ENCODE measurements at regions not wholly inside any gene's neighbourhood (a gene's known extent, or its start where the extent isn't known, plus 50 kb on each side); places are given as distances from the start of the nearest gene placed in this dataset.

DNA sequence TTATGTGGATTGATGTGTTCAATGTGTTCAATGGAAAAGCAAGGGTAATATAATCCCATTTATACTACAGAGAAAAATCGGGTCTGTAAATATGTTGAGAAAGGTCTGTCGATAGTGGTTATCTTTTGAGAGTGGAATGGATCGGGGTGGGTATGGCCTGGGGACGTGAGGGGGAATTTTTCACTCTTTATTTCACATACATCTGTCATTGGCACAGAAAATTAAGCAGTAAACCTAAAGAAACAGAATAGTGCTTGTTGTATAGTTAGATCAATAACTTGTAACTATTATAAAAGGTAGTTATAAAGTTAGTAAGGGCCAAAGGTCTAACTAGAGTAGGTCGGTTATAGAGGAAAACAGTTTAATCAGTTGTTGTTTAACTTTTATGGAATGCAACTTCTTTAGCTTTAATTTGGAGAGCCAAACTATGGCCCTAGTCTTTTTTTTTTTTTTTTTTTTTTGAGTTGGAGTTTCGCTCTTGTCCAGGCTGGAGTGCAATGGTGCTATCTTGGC, 66.1 kb upstream of the ABL1 start:
- no peak for DNase-seq
- Histone ChIP-seq H3K4me3 (no peak overlapping the region), H3K27ac (no peak overlapping the region), H3K4me1 (peaks cover 0 to 61% (median 34%) of the 10 kb centered on the region in 4 donors), H3K27me3 (no peaks in the 10 kb centered on the region), H3K9me3 (no peaks in the 10 kb centered on the region), H3K36me3 (no peaks in the 10 kb centered on the region)
- WGBS, 2 donors: 18 to 61% methylated on average over 6 of the region's 6 CpGs
- intact Hi-C loops (cut with DNase I): loop anchor here (5.0 to 10.0 kb wide), 2 partner anchors 168 to 276 kb away; partner anchors contain the start of gene FIBCD1
- TF ChIP-seq, protein P1, sequence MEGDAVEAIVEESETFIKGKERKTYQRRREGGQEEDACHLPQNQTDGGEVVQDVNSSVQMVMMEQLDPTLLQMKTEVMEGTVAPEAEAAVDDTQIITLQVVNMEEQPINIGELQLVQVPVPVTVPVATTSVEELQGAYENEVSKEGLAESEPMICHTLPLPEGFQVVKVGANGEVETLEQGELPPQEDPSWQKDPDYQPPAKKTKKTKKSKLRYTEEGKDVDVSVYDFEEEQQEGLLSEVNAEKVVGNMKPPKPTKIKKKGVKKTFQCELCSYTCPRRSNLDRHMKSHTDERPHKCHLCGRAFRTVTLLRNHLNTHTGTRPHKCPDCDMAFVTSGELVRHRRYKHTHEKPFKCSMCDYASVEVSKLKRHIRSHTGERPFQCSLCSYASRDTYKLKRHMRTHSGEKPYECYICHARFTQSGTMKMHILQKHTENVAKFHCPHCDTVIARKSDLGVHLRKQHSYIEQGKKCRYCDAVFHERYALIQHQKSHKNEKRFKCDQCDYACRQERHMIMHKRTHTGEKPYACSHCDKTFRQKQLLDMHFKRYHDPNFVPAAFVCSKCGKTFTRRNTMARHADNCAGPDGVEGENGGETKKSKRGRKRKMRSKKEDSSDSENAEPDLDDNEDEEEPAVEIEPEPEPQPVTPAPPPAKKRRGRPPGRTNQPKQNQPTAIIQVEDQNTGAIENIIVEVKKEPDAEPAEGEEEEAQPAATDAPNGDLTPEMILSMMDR (IDR thresholded peaks at IDR 0.05): no peak
- TF ChIP-seq POLR2A (IDR thresholded peaks at IDR 0.05): no peak
- TF ChIP-seq POLR2AphosphoS5 (IDR thresholded peaks at IDR 0.05): no peak
- no peak for TF ChIP-seq EP300 (IDR thresholded peaks at IDR 0.05)

DNA sequence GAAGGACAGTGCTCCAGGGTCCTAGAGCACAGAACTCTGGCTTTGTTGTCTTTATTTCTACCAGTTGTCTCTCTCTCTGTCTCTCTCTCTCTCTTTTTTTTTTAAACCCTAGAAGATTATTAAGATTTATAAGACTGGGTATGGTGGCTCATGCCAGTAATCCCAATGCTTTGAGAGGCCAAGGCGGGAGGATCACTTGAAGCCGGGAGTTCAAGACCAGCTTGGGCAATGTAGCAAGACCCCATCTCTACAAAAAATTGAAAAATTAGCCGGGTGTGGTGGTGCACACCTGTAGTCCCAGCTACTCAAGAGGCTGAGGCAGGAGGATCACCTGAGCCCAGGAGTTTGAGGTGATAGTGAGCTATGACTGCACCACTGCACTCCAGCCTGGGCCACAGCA, 65.0 kb upstream of the ABL1 start:
- WGBS, 2 donors: 59 to 82% methylated on average over 3 of the region's 3 CpGs
- TF ChIP-seq POLR2A (IDR thresholded peaks at IDR 0.05): no peak
- no peak for TF ChIP-seq POLR2AphosphoS5 (IDR thresholded peaks at IDR 0.05)
- TF ChIP-seq, protein P1 (IDR thresholded peaks at IDR 0.05): no peak
- TF ChIP-seq EP300 (IDR thresholded peaks at IDR 0.05): no peak
- DNase-seq: no peak
- Histone ChIP-seq H3K27ac (no peak overlapping the region), H3K4me1 (peaks cover 0 to 67% (median 38%) of the 10 kb centered on the region in 4 donors), H3K4me3 (no peak overlapping the region), H3K36me3 (no peaks in the 10 kb centered on the region), H3K9me3 (no peaks in the 10 kb centered on the region), H3K27me3 (no peaks in the 10 kb centered on the region)
- intact Hi-C loops (cut with DNase I): loop anchor here (2.0 kb wide), 1 partner anchor 63 kb away; no protein-coding TSS in a partner anchor

DNA sequence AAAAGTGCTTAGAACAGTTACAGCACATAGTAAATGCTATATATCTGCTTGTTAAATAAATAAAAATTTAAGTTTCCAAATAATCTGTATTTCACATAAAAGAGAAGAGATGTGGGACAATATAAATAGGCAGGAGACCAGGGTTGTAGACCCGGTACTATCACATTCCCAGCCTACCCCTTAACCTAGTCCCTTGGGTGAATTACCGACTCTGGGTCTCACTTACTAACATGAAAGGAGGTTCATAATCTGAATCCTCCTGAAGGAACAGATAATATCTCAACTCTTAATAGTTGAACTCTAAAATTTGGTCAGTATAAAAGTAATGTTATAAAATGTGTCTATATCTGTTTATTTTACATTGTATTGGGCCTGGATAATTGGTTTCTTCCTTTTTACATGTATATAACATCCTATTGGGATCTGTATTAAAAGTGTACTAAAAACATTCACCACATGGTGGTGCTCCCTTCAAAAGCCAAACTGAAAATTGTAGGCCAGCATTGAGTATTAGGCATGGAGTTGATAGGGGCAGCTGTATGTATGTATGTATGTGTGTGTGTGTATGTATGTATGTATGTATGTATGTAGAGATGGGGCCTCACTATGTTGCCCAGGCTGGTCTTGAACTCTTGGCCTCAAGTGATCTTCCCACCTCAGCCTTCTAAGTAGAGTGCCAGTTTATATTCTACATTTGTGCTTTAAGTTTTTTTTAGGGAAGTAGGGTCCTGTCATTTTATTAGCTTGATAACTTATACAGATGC, 64.2 kb upstream of the ABL1 start:
- intact Hi-C loops (cut with DNase I): loop anchor here (1.0 to 2.0 kb wide), 2 partner anchors 64 to 92 kb away; no protein-coding TSS in a partner anchor
- no peak for DNase-seq
- peak overlapping the region in 3 of 4 donors; percentile 42 to 51 (median 46) for H3K27ac ChIP-seq
- H3K36me3 ChIP-seq: no peaks in the 10 kb centered on the region
- H3K4me3 ChIP-seq: no peak overlapping the region
- 20 to 67% methylated on average over 2 of the region's 2 CpGs for WGBS, 2 donors
- H3K4me1 ChIP-seq: peaks cover 0 to 60% (median 34%) of the 10 kb centered on the region in 4 donors
- H3K27me3 ChIP-seq: no peaks in the 10 kb centered on the region
- TF ChIP-seq POLR2A (IDR thresholded peaks at IDR 0.05) (no peak), POLR2AphosphoS5 (IDR thresholded peaks at IDR 0.05) (peak in 1 of 4 donors; percentile 15)
- TF ChIP-seq, protein P1 (IDR thresholded peaks at IDR 0.05): peak in 3 of 4 experiments; percentile 70 to 82 (median 74)
- no peaks in the 10 kb centered on the region for H3K9me3 ChIP-seq

DNA sequence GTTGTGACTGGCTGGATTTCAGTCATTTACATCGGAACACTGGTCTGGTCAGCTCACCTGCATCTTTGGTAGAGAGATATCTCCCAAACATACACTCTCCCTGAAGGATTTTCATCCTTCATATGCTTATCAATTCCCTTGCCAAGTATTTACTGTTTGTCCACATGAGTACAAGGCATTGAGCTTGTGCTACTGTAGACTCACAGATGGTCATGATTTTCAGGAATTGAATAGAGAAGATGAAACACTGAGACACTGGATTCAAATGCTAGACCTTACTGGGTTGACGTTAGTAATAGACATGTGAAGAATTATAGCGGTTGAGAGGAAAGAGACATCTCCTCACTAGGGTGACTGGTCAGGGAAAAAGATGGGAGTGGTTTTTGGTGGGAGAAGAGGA, 62.9 kb upstream of the ABL1 start:
- TF ChIP-seq EP300 (IDR thresholded peaks at IDR 0.05): no peak
- TF ChIP-seq POLR2A (IDR thresholded peaks at IDR 0.05): no peak
- TF ChIP-seq, protein P1 (IDR thresholded peaks at IDR 0.05): no peak
- no peak for TF ChIP-seq POLR2AphosphoS5 (IDR thresholded peaks at IDR 0.05)
- no peaks in the 10 kb centered on the region for H3K27me3 ChIP-seq
- H3K36me3 ChIP-seq: no peaks in the 10 kb centered on the region
- no peak for DNase-seq
- H3K4me1 ChIP-seq: peaks cover 0 to 47% (median 27%) of the 10 kb centered on the region in 4 donors
- no peak overlapping the region for H3K4me3 ChIP-seq
- H3K9me3 ChIP-seq: no peaks in the 10 kb centered on the region
- WGBS, 2 donors: 68 to 86% methylated on average over 3 of the region's 3 CpGs
- peak overlapping the region in 3 of 4 donors; percentile 46 to 51 (median 49) for H3K27ac ChIP-seq
- intact Hi-C loops (cut with DNase I): no loop called here

Data from sigmoid colon (tissue), 6 donors.